Smooth muscle cell (in vitro differentiated cells): ENCODE measurements at regions not wholly inside any gene's neighbourhood (a gene's known extent, or its start where the extent isn't known, plus 50 kb on each side); places are given as distances from the start of the nearest gene placed in this dataset.
A peak's percentile ranks its signal among the peaks of the same experiment; 100 is the strongest.
"Not testable (repeated sequence)": the region's sequence is repeated elsewhere in the genome, so short reads cannot be mapped to it uniquely, and the experiment has no call there.

Experiments
- DNase-seq: peaks from one replicate; lab custom pipeline; 2025; ENCODE audit not compliant: unreplicated experiment; lab: John Stamatoyannopoulos, UW
- H2AFZ ChIP-seq: fragments of 200-600 bp; sonication (generic); 2 replicates; pipeline ENCODE4 v1.6.0; 2016; ENCODE audit warnings: antibody characterized with exemption, low read depth, mild to moderate bottlenecking
- H3F3A ChIP-seq: fragments of 200-600 bp; sonication (generic); 2 replicates; pipeline ENCODE4 v1.6.0; 2017; ENCODE audit warnings: antibody characterized with exemption, low read depth
- H3K27ac ChIP-seq: fragments of 200-600 bp; sonication (generic); 2 replicates; pipeline ENCODE4 v1.5.1; 2016; ENCODE audit warnings: low read depth, mild to moderate bottlenecking
- H3K27me3 ChIP-seq: fragments of 200-600 bp; sonication (generic); 2 replicates; pipeline ENCODE4 v1.6.1; 2016; ENCODE audit warnings: low read depth, mild to moderate bottlenecking
- H3K36me3 ChIP-seq: fragments of 200-600 bp; sonication (generic); 2 replicates; pipeline ENCODE4 v1.5.1; 2016; ENCODE audit warnings: low read depth
- H3K4me1 ChIP-seq: fragments of 200-600 bp; sonication (generic); 2 replicates; pipeline ENCODE4 v1.5.1; 2016; ENCODE audit warnings: low read depth
- H3K4me2 ChIP-seq: fragments of 200-600 bp; sonication (generic); 2 replicates; pipeline ENCODE4 v1.6.0; 2016; ENCODE audit warnings: mild to moderate bottlenecking
- H3K4me3 ChIP-seq: fragments of 200-600 bp; sonication (generic); 2 replicates; pipeline ENCODE4 v1.5.1; 2016; ENCODE audit warnings: mild to moderate bottlenecking
- H3K79me2 ChIP-seq: fragments of 200-600 bp; sonication (generic); 2 replicates; pipeline ENCODE4 v1.6.0; 2016; ENCODE audit warnings: low read depth, mild to moderate bottlenecking
- H3K9ac ChIP-seq: fragments of 200-600 bp; sonication (generic); 2 replicates; pipeline ENCODE4 v1.6.0; 2016; ENCODE audit warnings: low read depth
- H3K9me3 ChIP-seq: fragments of 200-600 bp; sonication (generic); replicated peaks from 2 replicates; pipeline ENCODE4 v1.5.1; 2016; ENCODE audit warnings: low read depth
- H4K20me1 ChIP-seq: fragments of 200-600 bp; sonication (generic); 2 replicates; pipeline ENCODE4 v1.6.0; 2016; ENCODE audit warnings: low read depth
- WGBS: methylation state at CpG from one replicate; pipeline ENCODE4 v1.1.7; 2016; ENCODE audit warnings: low lambda C conversion rate; 5-methylcytosine and 5-hydroxymethylcytosine counted together
- TF ChIP-seq, protein P1 (sequence below): fragments of 200-600 bp; sonication (generic); IDR thresholded peaks from 2 replicates; pipeline ENCODE4 v1.5.1; 2017; ENCODE audit warnings: borderline replicate concordance, mild to moderate bottlenecking, antibody characterized with exemption; ENCODE audit not compliant: insufficient read depth, poor library complexity, severe bottlenecking

DNA sequence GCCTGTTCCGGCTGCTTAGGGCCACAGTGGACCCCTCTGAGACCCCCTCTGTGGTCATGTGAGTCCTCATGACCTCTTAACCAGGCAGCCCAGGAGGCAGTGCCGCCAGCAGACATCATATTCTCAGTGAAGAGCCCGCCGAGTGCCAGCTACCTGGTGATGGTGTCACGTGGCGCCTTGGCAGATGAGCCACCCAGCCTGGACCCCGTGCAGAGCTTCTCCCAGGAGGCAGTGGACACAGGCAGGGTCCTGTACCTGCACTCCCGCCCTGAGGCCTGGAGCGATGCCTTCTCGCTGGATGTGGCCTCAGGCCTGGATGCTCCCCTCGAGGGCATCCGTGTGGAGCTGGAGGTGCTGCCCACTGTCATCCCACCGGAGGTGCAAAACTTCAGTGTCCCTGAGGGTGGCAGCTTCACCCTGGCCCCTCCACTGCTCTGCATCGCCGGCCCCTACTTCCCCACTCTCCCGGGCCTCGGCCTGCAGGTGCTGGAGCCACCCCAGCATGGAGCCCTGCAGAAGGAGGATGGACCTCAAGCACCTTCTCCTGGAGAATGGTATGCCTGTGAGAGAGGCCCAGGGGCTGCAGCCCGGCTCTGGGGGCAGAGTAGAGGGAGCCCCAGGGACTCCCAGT is 176.1 kb downstream of the TBC1D2B start:
- Histone ChIP-seq H3F3A (no peaks in the 10 kb centered on the region), H3K4me3 (no peak overlapping the region), H3K4me1 (no peaks in the 10 kb centered on the region), H2AFZ (no peak overlapping the region), H3K9me3 (no peaks in the 10 kb centered on the region), H3K79me2 (no peaks in the 10 kb centered on the region), H3K27ac (no peak overlapping the region), H3K36me3 (no peaks in the 10 kb centered on the region), H3K4me2 (no peak overlapping the region), H4K20me1 (no peaks in the 10 kb centered on the region), H3K27me3 (no peaks in the 10 kb centered on the region), H3K9ac (no peak overlapping the region)
- 95% methylated on average over 18 of the region's 18 CpGs for WGBS
- no peak for DNase-seq
- TF ChIP-seq, protein P1, sequence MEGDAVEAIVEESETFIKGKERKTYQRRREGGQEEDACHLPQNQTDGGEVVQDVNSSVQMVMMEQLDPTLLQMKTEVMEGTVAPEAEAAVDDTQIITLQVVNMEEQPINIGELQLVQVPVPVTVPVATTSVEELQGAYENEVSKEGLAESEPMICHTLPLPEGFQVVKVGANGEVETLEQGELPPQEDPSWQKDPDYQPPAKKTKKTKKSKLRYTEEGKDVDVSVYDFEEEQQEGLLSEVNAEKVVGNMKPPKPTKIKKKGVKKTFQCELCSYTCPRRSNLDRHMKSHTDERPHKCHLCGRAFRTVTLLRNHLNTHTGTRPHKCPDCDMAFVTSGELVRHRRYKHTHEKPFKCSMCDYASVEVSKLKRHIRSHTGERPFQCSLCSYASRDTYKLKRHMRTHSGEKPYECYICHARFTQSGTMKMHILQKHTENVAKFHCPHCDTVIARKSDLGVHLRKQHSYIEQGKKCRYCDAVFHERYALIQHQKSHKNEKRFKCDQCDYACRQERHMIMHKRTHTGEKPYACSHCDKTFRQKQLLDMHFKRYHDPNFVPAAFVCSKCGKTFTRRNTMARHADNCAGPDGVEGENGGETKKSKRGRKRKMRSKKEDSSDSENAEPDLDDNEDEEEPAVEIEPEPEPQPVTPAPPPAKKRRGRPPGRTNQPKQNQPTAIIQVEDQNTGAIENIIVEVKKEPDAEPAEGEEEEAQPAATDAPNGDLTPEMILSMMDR, result no peak

DNA sequence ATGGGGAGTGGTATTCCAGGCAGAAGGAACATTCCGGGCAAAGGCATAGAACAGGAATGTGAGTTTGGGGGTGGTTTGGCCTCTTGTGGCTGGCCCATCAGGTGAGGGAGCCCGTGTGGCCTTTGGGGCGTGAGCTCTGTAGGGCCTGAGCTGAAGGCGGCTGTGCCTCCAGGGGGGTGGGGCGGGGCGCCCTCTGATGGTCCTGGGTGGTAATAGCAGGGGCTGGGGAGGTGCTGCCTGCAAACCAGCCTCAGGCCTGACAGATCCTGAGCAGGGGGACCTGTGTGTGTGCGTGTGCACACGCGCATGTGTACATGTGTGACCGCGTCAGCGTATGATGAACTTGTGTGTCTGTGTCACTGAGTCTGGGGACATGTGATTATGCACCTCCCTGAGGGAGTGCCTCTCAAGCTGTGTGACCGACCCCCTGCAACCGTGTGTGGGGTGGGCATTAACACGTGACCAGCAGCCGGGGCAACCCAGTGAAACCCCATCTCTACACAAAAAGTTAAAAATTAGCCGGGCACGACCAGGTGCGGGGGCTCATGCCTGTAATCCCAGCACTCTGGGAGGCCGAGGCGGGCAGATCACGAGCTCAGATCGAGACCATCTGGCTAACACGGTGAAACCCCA is 177.1 kb downstream of the TBC1D2B start:
- TF ChIP-seq, protein P1, result peak; percentile 49
- not testable (repeated sequence) for H4K20me1 ChIP-seq, H3K4me1 ChIP-seq, H3K4me3 ChIP-seq, H3K9me3 ChIP-seq, H3K79me2 ChIP-seq, H3K27me3 ChIP-seq, H3K27ac ChIP-seq, H2AFZ ChIP-seq, H3K9ac ChIP-seq, H3K36me3 ChIP-seq, H3F3A ChIP-seq, H3K4me2 ChIP-seq
- 65% methylated on average over 21 of the region's 24 CpGs for WGBS
- DNase-seq, result peak; percentile 44

DNA sequence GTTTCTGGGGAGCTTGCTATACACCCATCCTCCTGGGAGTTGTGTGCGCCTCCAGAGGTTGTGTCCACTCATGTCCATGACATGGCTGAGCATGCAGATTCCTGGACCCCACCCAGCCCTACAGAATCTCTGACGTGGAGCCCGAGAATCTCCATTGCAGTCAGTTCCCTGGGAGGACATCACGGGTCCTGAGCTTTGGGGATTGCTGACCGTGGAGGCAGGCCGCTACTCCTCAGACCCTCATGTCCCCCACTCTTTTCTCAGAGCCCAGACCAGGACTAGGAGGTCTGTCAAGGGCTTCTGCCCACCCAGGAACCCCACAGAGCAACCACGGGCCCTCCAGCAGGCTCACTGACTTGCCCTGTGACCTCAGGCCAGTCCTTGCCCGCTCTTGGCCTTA is 177.7 kb downstream of the TBC1D2B start:
- H3K79me2 ChIP-seq, H2AFZ ChIP-seq, DNase-seq, H3K27ac ChIP-seq, H3K9ac ChIP-seq, H3K36me3 ChIP-seq, H3F3A ChIP-seq, H3K4me2 ChIP-seq, H3K9me3 ChIP-seq, H4K20me1 ChIP-seq, H3K4me1 ChIP-seq, H3K27me3 ChIP-seq, H3K4me3 ChIP-seq: not testable (repeated sequence)
- 93% methylated on average over 5 of the region's 8 CpGs for WGBS

DNA sequence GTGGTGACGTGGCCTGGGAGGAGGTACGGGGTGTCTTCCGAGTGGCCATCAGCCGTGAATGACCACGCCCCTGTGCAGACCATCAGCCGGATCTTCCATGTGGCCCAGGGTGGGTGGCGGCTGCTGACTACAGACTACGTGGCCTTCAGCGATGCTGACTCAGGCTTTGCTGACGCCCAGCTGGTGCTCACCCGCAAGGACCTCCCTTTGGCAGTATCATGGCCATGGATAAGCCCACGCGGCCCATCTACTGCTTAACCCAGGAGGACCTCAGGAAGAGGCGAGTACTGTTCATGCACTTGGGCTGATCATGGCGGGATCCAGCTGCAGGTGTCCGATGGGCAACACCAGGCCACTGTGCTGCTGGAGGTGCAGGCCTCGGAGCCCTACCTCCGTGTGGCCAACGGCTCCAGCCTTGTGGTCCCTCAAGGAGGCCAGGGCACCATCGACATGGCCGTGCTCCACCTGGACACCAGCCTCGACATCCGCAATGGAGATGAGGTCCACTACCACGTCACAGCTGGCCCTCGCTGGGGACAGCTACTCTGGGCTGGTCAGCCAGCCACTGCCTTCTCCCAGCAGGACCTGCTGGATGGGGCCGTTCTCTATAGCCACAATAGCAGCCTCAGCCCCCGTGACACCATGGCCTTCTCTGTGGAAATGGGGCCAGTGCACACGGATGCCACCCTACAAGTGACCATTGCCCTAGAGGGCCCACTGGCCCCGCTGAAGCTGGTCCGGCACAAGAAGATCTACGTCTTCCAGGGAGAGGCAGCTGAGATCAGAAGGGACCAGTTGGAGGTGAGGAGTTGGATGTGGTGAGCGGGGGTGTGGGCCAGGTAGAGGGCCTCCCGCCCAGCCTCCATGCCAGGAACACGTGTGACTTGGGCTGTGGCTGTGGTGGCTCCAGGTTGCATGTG is 178.4 kb downstream of the TBC1D2B start:
- no peak for DNase-seq
- Histone ChIP-seq H2AFZ (no peak overlapping the region), H3K4me3 (no peak overlapping the region), H3K36me3 (no peaks in the 10 kb centered on the region), H3K27me3 (no peaks in the 10 kb centered on the region), H3K79me2 (no peaks in the 10 kb centered on the region), H3K9me3 (no peaks in the 10 kb centered on the region), H4K20me1 (no peaks in the 10 kb centered on the region), H3K27ac (no peak overlapping the region), H3K4me1 (no peaks in the 10 kb centered on the region), H3K4me2 (no peak overlapping the region), H3F3A (no peaks in the 10 kb centered on the region), H3K9ac (no peak overlapping the region)
- TF ChIP-seq, protein P1, result no peak
- whole genome bisulfite sequencing, result 91% methylated on average over 31 of the region's 34 CpGs
